ENCODE measurements at regions not wholly inside any gene's neighbourhood (a gene's known extent, or its start where the extent isn't known, plus 50 kb on each side); places are given as distances from the start of the nearest gene placed in this dataset.

DNA sequence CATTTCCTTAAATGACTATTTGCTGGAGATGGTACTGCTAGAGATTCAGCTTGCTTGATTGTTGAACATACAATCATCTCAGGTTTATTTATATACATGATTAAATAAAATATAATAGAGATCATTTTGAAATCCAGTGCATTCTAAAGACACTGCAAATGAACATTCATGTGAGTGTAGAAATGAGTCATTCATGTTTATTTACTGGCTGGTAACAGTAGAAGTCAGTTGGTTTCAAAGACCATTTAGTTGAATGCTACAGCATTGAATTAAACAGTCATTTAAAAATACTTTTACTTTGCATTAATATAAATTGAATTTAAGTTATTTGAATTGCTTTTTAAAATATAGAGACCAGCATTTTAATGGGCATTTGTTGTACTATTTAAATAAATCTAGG lies 551.9 kb upstream of the GOLIM4 start:
- no peak for DNase-seq (ENCODE audit: low read depth)

DNA sequence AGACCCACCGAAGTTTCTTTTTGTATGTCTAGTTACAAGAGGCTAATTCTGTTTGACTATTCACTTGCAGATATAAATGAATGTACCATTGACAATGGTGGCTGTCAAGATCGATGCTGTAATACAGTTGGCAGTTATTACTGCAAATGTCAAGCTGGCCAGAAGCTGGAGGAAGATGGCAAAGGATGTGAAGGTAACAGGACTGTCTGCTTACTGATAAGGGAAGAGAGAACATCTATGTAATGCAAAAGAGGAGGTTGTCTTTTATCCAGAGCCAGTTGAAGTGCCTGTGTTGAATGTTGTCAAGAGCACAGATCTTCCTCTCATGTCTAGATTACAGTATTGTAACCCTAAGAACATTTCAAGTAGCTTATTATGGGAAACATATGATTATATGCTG lies 549.5 kb upstream of the GOLIM4 start:
- DNase-seq (ENCODE audit: low read depth), result no peak

DNA sequence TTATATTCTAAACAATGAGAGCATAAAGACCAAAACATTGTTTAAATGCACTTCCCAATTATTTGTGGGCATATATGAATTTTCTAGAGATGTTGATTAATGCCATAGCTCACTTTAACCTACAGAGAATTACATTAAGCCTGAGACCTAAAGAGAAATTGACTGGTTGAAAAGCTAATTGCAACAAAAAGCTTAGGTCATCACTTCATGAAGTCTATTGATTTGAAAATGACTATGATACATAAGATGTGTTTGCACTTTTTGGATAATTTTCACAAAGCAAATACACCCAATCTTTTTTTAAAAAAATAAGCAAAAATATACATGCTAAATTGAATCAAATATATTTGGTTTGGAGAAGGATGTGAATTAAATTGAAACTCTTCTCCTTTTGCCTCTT lies 532.8 kb upstream of the GOLIM4 start:
- DNase-seq (ENCODE audit: low read depth), result no peak

DNA sequence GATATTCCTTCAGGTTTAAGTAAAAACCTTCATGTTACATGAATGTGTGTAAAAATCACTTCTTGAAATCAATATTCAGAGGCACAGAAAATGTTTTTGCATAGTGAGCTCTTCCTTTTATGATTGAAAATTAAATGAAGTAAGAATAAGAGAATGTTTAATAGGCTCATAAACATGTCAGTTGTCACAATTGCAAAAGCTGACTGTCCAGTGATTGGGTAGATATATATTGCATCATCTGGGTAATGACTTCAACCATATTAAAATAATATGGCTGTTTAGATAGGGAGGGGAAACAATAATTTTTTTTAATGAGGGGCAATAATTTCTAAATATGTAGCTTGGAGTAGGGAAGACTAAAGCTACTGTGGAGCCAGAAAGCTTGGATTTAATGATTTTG lies 529.8 kb upstream of the GOLIM4 start:
- no peak for DNase-seq (ENCODE audit: low read depth)

DNA sequence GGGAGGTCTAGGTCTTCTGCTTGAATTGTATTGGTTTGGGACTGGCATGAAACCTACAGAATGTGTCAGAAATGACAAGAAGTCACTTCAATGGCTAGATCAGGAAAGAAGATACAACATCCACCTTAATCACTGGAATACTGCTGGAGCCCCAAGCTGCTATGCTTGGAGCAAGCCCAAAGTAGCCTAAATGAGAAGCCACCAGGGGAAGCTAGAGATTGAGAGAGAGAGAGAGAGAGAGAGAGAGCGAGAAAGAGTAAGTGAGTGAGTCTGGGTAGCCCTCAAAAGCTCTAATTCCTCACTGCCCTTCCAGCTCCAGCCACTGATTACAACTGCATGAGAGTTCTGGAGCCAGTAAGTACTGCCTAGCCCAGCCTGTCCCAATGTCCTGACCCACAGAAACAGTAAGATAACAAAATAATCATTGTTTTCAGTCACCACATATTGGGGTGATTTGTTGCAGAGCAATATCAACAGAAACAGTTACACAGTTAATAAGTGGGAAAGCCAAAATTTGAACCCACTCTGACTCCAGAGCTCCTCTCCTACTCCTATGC lies 529.2 kb upstream of the GOLIM4 start:
- no peak for DNase-seq (ENCODE audit: low read depth)

DNA sequence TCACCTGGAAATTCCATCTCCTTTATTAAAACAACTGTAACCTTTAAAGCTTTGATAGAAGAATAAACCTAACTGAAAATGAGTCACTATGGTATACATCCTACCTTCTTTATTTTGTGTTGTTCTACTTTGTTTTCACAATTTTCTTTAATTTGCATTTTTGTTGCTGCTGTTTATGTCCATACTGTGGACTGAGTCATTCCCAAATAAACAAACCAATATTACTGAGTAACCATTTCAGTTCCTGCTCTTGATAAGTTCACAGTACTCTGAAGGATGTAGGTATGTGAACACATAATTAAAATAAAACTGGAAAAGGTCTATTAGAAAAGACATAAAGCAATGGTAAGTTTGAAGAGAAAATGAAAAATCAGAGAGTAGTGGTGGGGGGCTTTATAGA lies 528.5 kb upstream of the GOLIM4 start:
- DNase-seq (ENCODE audit: low read depth), result no peak

DNA sequence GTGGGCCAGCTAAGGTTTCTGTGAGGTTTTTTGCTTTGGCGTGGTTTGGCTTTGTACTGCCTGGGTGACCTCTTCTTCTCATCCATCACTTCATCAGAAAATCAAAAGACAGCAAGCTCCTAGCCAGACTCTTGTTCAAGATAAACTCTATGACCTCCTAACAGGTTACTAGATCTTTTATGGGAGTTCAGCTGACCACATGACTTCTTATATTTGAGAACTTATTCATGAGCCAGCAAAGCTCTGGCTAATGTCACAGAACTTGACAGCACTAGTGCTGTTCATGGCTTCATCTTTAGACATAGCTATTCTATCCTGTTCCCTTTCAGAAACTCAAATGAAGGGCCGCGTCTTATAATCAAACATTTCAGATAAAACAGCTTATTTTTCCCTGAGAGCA lies 527.1 kb upstream of the GOLIM4 start:
- DNase-seq (ENCODE audit: low read depth), result no peak

DNA sequence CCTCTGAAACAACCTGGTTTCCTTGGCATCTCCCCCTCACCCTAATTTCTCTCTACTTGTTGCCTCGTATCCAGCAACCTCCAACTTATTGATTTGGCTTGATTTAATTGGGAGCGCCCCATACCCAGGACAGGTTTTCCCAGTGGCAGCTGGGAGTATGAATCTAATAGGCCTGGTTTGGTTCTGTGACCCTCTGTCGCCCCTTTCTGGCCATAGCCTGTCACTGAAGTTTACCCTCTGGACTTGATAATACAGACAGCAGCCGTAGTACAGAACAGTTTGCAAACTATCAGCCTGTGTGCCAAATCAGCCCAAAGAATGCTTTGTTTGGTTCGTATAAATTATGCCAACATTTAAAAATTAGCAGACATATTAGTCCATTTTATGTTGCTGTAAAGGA lies 525.1 kb upstream of the GOLIM4 start:
- DNase-seq (ENCODE audit: low read depth), result peak; percentile 46

DNA sequence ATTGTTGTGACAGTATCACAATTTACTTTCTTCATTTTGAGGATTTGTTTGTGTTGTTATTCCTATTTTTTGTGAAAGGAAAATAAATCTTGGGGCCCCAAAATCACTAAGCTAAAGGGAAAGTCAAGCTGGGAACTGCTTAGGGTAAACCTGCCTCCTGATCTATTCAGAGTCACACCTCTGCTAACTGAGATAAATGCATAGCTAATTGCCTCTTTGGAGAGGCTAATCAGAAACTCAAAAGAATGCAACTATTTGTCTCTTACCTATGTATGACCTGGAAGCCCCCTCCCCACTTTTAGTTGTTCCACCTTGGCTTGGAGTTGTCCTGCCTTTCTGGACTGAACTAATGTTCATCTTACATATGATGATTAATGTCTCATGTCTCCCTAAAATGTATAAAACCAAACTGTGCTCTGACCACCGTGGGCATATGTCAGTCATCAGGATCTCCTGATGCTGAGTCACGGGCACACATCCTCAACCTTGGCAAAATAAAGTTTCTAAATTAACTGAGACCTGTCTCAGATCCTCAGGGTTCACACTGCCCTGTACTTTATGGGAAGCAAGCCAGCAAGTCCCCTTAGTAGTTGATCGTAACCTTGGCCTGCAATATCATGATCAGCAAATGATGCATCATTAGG lies 523.2 kb upstream of the GOLIM4 start:
- no peak for DNase-seq (ENCODE audit: low read depth)

DNA sequence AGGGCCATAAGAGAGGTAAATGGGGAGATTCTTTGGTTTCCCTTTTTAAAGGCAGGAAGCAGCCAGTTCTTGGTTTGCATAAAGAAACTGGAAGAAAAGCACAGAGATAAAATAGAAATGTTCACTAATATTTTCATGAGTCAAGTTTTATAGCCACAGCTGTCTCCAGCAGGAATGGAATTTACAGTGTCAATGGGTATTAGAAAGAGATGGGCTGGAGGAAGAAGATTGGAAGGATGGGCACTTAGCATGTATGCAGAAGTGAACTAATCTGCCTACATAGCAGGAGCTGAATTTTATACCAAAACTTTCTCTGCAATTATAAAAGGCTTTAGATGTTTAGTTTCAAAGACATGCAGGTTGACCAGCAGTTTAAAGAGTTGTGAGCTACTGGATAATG lies 521.9 kb upstream of the GOLIM4 start:
- DNase-seq (ENCODE audit: low read depth), result no peak

DNA sequence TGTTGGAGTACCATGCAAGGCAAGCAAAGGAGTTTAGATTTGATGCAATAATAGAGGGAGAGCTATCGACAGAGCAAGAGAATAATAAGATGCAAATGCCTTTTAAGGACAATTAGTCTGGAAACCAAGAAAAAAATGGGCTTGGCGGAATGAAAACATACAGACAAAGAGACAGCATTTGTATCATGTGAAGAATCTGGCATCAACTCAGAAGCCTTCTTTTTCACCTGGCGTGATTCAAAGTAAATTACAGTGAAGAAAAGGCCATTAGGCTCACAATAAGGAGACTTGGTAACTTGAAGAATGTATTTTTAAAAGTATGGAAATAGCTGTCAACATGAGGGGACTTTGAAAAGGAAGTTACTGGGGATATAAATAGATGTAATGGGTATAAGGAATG lies 521.2 kb upstream of the GOLIM4 start:
- DNase-seq (ENCODE audit: low read depth), result no peak

DNA sequence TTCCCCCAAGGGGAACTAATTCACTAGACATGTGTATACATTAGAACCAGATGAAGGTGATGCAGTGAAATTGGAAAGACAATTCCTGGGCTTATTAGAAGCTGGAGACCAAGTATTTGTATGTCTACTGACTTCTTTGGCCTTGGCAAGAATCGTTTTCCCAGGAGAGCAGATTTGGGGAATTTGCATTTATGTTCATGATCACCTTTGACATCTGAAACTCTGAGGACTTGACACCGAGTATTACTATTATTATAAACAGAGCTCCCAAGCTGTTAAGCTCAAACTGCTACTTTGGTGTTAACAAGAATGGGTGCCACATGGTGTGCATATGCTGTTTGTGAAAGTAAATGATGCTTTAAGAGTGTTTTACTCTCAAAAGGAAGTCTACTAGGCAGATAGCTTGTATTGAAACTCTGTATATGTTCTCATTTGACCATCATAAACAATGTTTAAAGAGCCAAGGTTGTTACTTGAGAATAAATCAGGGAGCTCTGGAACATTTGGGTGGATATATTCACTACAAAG lies 519.8 kb upstream of the GOLIM4 start:
- DNase-seq (ENCODE audit: low read depth), result no peak

DNA sequence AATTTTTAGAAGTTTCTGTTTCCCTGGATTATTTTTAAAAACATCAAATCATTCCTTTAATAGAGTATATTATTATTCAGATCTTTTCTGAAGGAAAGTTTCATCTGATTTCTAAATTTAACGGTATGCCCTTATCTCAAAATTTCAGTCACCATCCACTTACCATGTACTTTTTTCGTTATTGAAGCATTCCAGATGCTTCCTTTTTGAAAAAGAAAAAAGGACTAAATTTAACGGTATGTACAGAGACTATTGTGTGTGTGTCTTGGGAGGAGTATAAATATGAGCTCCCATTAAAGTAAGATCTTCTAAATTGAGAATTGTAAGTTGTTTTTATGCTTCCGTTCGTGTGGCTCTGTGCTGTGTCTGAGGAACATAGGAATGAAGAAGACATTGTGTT lies 517.4 kb upstream of the GOLIM4 start:
- DNase-seq (ENCODE audit: low read depth), result no peak

DNA sequence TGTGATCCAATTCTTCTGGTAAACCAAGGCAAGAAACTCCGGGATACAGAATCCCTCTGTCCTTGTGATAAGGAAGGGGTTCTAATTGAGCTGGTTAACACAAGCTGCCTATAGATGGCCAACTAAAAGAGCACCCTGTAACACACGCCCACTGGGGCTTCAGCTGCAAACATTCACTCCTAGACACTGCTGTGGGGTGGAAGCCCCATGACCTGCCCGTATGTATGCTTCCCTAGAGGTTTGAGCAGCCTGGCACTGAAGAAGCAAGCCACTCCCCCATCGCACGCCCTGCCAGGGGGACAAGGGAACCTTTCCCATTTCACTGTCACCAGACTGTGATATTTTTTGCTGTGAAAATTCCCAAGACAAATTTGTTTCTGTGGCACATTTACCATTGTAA lies 516.9 kb upstream of the GOLIM4 start:
- no peak for DNase-seq (ENCODE audit: low read depth)

DNA sequence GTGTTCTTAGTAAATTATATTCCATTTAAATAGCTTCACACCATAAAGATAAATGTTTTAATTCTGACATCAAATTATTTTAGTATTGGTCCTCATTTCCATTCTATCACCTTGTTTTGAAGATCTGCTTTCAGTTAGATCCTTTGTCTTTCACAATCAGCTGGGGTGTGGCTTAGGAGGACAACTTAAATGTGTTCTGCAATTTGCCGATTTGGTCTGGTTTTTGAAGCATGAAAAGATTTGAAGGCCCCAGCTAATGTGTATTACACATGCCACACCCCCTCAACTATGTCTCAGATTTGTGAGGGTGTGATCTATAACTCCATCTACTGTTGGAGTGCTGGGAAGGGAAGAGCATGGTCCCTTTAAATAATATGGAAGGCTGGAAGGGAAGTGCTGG lies 516.1 kb upstream of the GOLIM4 start:
- no peak for DNase-seq (ENCODE audit: low read depth)

DNA sequence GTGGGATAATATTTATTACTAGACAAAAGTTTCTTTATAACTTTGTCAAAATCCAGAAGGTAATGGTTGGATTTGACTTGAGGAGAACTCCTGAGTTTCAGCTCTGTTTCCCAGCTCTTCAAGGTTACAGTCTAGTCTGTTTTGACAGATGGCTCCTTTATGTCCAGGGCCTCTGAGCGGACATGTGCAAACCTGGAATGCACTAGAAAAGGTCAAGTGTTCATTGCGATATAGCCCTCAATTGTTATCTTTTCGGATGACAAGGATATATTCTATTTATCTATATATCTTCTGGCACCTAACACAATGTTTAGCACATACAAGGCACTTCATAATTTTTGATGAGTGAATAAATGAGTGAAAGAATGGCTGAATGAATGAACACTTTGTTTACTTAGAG lies 513.2 kb upstream of the GOLIM4 start:
- DNase-seq (ENCODE audit: low read depth), result no peak

DNA sequence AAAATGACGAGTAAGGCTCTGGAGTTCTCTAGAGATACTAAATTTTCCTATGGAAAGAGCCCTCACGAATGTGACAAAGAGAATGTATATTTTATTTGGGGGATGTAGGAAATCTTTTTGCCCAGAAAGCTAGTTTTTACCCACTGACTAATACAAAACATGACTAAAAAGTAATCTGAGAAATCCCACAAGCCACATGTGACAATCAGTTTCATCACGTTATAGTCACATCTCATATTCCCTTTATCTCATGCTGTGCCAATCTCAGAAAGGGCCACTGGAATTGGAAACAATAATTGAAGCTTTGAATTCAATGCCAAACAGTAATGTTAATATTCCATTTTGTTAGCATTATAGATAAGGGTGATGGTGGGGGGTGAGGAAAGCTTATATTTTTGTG lies 509.0 kb upstream of the GOLIM4 start:
- DNase-seq (ENCODE audit: low read depth), result no peak

DNA sequence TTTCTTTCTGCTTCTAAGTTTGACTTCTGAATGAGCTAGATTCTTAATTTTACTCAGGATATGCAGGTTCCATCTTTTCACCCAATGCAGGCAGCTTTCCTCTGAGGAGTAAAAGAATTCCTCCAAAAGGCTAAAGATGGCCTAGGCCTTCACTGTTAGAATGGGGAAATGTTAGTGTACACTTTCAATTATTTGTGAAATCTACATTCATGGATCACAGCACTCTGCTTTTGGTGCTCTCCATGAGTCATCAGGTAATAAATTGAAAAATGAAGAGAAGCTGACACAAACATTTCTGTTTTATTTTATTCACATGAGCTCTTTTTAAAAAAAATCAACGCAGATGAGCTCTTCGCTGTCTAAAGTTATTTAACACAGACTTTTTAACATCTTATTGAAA lies 502.5 kb upstream of the GOLIM4 start:
- no peak for DNase-seq (ENCODE audit: low read depth)

DNA sequence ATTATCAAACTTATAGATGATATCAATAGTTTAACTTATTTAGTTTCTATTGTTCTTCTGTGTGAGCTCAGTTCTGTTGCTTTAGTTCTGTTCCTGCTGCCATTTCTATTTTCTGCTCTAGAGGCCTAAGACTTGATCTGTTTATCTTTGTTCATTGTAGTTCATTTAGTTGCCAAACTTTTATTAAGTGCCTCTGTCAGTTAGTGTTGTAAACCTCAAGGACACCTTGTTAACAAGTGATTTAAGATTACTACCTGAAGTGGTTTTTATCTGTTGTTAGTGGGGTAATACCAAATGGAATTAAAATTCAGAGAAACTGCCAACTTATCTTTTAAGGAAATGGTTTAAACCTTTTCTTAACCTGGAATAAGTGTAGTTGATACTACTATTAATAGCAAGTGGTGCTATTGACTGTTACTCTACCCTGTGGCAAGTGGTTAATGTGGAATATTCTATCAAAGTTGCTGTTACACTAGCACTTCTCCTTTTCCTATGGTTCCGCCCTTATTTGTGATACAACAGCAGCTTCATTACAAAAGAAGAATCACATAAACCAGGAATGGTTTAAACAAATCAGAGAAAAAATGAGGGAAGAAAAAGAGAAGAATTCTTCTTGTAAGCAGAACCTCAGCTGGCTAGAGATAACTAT lies 500.6 kb upstream of the GOLIM4 start:
- no peak for DNase-seq (ENCODE audit: low read depth)

DNA sequence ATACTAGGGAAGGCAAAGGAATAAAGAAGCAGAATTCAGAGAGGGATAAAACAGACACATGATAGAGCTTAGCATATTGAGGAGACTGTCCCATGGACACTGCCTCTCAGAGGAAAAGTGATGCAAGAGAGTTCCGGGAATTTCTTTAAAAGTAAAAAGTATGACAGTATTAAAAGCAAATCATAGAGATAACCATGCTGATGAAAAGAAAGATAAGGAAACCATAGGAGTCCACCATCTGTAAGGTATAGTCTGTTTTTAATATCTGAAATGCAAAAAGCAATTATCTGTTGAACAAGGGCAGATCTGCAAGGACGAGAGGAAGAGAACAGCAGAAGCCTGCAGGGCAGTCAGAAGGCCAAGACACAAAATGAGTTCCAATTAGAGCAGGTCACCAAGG lies 495.9 kb upstream of the GOLIM4 start:
- DNase-seq (ENCODE audit: low read depth), result no peak

DNA sequence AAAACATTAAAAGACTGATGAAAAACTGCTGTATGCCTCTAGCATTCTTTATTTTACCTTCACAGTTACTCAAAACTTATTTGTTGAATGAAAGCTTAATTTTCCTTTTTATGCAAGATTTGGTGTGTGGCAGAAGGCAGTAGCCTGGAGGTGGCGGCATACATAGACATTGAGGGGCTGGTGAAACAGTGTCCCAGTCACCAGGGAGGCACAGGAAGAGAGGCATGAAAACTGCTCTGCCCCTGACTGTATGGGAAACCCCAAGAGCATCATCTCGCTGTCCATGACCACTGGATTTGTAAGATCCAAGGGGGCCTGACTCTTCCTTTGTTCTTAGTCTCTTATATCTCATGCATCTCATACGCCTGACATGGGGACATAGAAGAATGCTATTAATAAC lies 493.7 kb upstream of the GOLIM4 start:
- no peak for DNase-seq (ENCODE audit: low read depth)

DNA sequence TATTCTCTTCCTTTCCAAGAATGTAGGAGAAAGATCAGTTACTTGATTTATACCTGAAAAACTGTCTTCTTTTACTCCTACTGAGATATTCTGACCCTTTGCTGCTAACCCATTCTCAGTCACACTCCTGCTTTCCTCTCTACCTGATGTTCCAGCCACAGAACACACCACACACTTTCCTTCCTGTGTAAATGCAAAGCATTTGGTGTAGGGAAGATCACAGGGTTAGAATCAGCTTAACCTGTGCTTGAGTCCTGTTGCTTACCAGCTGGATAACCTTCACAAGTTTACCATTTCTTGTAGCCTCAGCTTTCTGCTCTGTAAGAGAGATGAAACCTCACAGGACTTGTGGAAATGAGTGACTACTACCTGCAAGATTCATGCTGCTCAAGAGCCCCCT lies 489.8 kb upstream of the GOLIM4 start:
- no peak for DNase-seq (ENCODE audit: low read depth)

DNA sequence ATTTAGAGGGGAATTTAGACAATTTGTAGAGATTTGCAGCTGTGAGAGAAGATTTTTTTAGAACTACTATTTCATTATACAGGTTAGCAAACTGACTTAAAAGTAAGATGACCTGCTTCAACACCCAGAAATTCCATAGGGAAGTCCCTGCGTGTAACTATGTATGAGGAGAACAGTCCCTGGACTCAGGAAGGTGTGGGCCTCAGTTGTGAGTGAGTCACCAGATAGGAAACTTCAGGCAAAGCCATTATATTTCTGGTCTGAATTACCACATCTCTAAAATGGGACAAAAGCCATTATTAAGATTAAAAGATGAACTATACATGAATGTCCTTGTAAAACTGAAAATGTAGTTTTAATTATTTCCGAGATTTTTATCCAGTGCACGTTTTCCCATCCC lies 488.3 kb upstream of the GOLIM4 start:
- DNase-seq (ENCODE audit: low read depth), result no peak

DNA sequence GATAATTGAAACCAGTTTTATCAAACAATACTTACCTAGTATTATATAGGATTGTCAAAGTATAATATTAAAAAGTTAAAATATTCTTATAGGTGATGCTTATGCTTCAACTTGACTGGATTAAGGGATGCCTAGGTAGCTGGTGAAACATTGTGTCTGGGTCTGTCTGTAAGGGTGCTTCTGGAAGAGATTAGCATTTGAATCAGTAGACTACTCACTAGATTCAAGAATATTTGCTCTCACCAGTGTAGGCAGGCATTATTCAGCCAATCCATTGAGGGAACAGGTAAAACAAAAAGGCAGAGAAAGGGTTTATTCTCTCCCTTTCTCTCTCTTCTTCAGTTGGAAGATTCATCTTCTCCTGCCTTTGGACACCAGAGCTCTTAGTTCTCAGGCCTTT lies 486.8 kb upstream of the GOLIM4 start:
- DNase-seq (ENCODE audit: low read depth), result no peak
